ENCODE measurements at regions not wholly inside any gene's neighbourhood (a gene's known extent, or its start where the extent isn't known, plus 50 kb on each side); places are given as distances from the start of the nearest gene placed in this dataset.

DNA sequence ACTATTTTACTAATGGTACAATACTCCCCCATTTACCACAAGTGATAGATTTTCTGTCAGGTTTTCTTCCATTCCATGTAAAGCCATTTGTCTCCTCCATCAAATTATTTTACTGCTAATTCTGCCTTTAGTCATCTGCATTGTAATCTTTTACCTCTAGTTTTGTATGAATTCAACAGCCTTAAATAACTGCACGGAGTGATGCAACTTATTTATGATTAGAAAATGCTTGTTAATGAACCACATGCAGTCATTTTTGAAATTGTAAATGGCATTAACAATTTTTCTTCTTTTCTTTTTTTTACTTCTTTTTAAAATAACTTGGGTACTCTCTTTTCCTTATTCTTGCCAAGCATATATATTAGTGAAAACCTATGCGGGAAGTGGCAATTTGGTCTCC lies 71.5 kb downstream of the RESF1 start:
- Histone ChIP-seq H3K4me2 (ENCODE audit: control insufficient read depth, insufficient read depth) (no peak overlapping the region), H3K9me3 (replicated peaks; ENCODE audit: control insufficient read depth, insufficient read depth, low read length) (no peaks in the 10 kb centered on the region), H2AFZ (ENCODE audit: control insufficient read depth, low read depth, low read length) (no peak overlapping the region), H3K36me3 (ENCODE audit: control insufficient read depth in 2 of 2, insufficient read depth in 2 of 2, low read length in 1 of 2) (no peaks in the 10 kb centered on the region), H3K4me1 (ENCODE audit: control insufficient read depth, insufficient read depth, low read length) (no peaks in the 10 kb centered on the region; the same call in 1 of the 2 replicates), H3K79me2 (ENCODE audit: control insufficient read depth, insufficient read depth, low read length) (no peaks in the 10 kb centered on the region), H4K20me1 (ENCODE audit: control insufficient read depth, insufficient read depth) (no peaks in the 10 kb centered on the region), H3K4me3 (no peak overlapping the region), H3K9ac (ENCODE audit: control insufficient read depth, insufficient read depth, low read length) (no peak overlapping the region), H3K27me3 (replicated peaks in 1 of 2; ENCODE audit: control insufficient read depth in 2 of 2, insufficient read depth in 2 of 2, low read length in 1 of 2) (no peaks in the 10 kb centered on the region), H3K27ac (ENCODE audit: control insufficient read depth, insufficient read depth) (no peak overlapping the region)
- ChIA-PET CTCF (interaction anchor here (0.7 kb wide), 1 partner anchor 877 kb away, joined by 5 read pairs; no protein-coding TSS in a partner anchor), POLR2A (no interaction called here), RAD21 (ENCODE audit: unreplicated experiment) (interaction anchor here (1.1 kb wide), 1 partner anchor 377 kb away, joined by 3 read pairs; no protein-coding TSS in a partner anchor), SMC1A (ENCODE audit: uncharacterized antibody, unreplicated experiment) (no interaction called here)
- FAIRE-seq (no peak), DNase-seq (ENCODE audit: low read depth, low spot score) (no peak), ATAC-seq (no peak)
- TF ChIP-seq ZBED1 (IDR thresholded peaks at IDR 0.05; ENCODE audit: borderline replicate concordance) (no peak), SUPT20H (IDR thresholded peaks at IDR 0.05; ENCODE audit: borderline replicate concordance, control insufficient read depth, low read depth, low read length) (no peak), NR2C2 (IDR thresholded peaks at IDR 0.05; ENCODE audit: borderline replicate concordance, control insufficient read depth, insufficient read length, low read depth) (no peak), JUND (IDR thresholded peaks at IDR 0.05; ENCODE audit: low read depth, low read length) (no peak), MXI1 (IDR thresholded peaks at IDR 0.05; ENCODE audit: low read depth, low read length) (no peak), POLR2AphosphoS2 (IDR thresholded peaks at IDR 0.05; ENCODE audit: low read depth, low read length) (no peak), HCFC1 (IDR thresholded peaks at IDR 0.05; ENCODE audit: low read length) (no peak), TAF1 (IDR thresholded peaks at IDR 0.05; ENCODE audit: borderline replicate concordance, low read depth, low read length) (no peak), RUNX3 (IDR thresholded peaks at IDR 0.05; ENCODE audit: low read length) (no peak), ASH2L (IDR thresholded peaks at IDR 0.05; ENCODE audit: borderline replicate concordance, low read depth) (no peak), PML (IDR thresholded peaks at IDR 0.05; ENCODE audit: low read length) (no peak), PAX5 (IDR thresholded peaks at IDR 0.05; ENCODE audit: borderline replicate concordance, low read depth, low read length) (no peak), LARP7 (IDR thresholded peaks at IDR 0.05) (no peak)
- TF ChIP-seq, protein P1, sequence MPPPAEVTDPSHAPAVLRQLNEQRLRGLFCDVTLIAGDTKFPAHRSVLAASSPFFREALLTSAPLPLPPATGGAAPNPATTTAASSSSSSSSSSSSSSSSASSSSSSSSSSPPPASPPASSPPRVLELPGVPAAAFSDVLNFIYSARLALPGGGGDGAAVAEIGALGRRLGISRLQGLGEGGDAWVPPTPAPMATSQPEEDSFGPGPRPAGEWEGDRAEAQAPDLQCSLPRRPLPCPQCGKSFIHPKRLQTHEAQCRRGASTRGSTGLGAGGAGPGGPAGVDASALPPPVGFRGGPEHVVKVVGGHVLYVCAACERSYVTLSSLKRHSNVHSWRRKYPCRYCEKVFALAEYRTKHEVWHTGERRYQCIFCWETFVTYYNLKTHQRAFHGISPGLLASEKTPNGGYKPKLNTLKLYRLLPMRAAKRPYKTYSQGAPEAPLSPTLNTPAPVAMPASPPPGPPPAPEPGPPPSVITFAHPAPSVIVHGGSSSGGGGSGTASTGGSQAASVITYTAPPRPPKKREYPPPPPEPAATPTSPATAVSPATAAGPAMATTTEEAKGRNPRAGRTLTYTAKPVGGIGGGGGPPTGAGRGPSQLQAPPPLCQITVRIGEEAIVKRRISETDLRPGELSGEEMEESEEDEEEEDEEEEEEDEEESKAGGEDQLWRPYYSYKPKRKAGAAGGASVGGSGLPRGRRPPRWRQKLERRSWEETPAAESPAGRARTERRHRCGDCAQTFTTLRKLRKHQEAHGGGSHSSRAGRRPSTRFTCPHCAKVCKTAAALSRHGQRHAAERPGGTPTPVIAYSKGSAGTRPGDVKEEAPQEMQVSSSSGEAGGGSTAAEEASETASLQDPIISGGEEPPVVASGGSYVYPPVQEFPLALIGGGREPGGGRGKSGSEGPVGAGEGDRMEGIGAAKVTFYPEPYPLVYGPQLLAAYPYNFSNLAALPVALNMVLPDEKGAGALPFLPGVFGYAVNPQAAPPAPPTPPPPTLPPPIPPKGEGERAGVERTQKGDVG (CRISPR knock-in tag; IDR thresholded peaks at IDR 0.05): no peak
- TF ChIP-seq, protein P2, sequence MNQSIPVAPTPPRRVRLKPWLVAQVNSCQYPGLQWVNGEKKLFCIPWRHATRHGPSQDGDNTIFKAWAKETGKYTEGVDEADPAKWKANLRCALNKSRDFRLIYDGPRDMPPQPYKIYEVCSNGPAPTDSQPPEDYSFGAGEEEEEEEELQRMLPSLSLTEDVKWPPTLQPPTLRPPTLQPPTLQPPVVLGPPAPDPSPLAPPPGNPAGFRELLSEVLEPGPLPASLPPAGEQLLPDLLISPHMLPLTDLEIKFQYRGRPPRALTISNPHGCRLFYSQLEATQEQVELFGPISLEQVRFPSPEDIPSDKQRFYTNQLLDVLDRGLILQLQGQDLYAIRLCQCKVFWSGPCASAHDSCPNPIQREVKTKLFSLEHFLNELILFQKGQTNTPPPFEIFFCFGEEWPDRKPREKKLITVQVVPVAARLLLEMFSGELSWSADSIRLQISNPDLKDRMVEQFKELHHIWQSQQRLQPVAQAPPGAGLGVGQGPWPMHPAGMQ (IDR thresholded peaks at IDR 0.05; ENCODE audit: borderline replicate concordance): no peak
- in situ Hi-C loops (cut with MboI): no loop called here
- no TSS peak for BruUV-seq (replicated peaks)
- 48% methylated on average over 2 of the region's 2 CpGs for WGBS (ENCODE audit: insufficient coverage, insufficient replicate concordance, low lambda C conversion rate, missing lambda C conversion rate)
- intact Hi-C loops (cut with micrococcal nuclease; ENCODE audit: unreplicated experiment): no loop called here

Measured in GM12878 (cell line).